IPS-15b (cell line): ENCODE measurements at regions not wholly inside any gene's neighbourhood (a gene's known extent, or its start where the extent isn't known, plus 50 kb on each side); places are given as distances from the start of the nearest gene placed in this dataset.
"Not testable (repeated sequence)": the region's sequence is repeated elsewhere in the genome, so short reads cannot be mapped to it uniquely, and the experiment has no call there.

Experiments used
- H3K27me3 ChIP-seq: one replicate; pipeline ENCODE4 v1.6.1; 2013; ENCODE audit warnings: low read length; ENCODE audit not compliant: control insufficient read depth, insufficient read depth
- H3K36me3 ChIP-seq: one replicate; pipeline ENCODE4 v1.6.1; 2013; ENCODE audit warnings: low read length; ENCODE audit not compliant: control insufficient read depth, insufficient read depth
- H3K4me1 ChIP-seq: one replicate; pipeline ENCODE4 v1.6.1; 2013; ENCODE audit warnings: mild to moderate bottlenecking, low read length; ENCODE audit not compliant: control insufficient read depth, insufficient read depth
- H3K4me3 ChIP-seq: one replicate; pipeline ENCODE4 v1.5.1; 2013; ENCODE audit warnings: low read depth, low read length
- H3K9ac ChIP-seq: one replicate; pipeline ENCODE4 v1.6.1; 2013; ENCODE audit warnings: low read depth, mild to moderate bottlenecking, low read length
- H3K9me3 ChIP-seq: one replicate; pipeline ENCODE4 v1.6.1; 2013; ENCODE audit warnings: mild to moderate bottlenecking, low read length; ENCODE audit not compliant: control insufficient read depth, insufficient read depth

GRCh38 chr16:16933861-16934260 is 536.9 kb downstream of the XYLT1 start:
- no peaks in the 10 kb centered on the region for H3K4me1 ChIP-seq
- H3K27me3 ChIP-seq: no peaks in the 10 kb centered on the region
- H3K9me3 ChIP-seq: no peaks in the 10 kb centered on the region
- no peaks in the 10 kb centered on the region for H3K36me3 ChIP-seq
- no peak overlapping the region for H3K9ac ChIP-seq
- no peak overlapping the region for H3K4me3 ChIP-seq

- Histone ChIP-seq H3K4me1 (no peaks in the 10 kb centered on the region), H3K27me3 (no peaks in the 10 kb centered on the region), H3K4me3 (no peak overlapping the region), H3K9me3 (no peaks in the 10 kb centered on the region), H3K36me3 (no peaks in the 10 kb centered on the region), H3K9ac (no peak overlapping the region)
These were observed 536.1 kb downstream of the XYLT1 start for GRCh38 chr16:16934660-16935059.

- H3K36me3 ChIP-seq, H3K4me3 ChIP-seq, H3K27me3 ChIP-seq, H3K4me1 ChIP-seq, H3K9ac ChIP-seq, H3K9me3 ChIP-seq: not testable (repeated sequence)
These were observed 534.9 kb downstream of the XYLT1 start for GRCh38 chr16:16935909-16936308.

GRCh38 chr16:16937576-16937975 is 533.2 kb downstream of the XYLT1 start:
- H3K36me3 ChIP-seq: no peaks in the 10 kb centered on the region
- no peak overlapping the region for H3K4me3 ChIP-seq
- H3K27me3 ChIP-seq: no peaks in the 10 kb centered on the region
- no peak overlapping the region for H3K9ac ChIP-seq
- H3K9me3 ChIP-seq: no peaks in the 10 kb centered on the region
- H3K4me1 ChIP-seq: peaks cover 6% of the 10 kb centered on the region

- Histone ChIP-seq H3K27me3 (no peaks in the 10 kb centered on the region), H3K9me3 (no peaks in the 10 kb centered on the region), H3K9ac (no peak overlapping the region), H3K4me3 (no peak overlapping the region), H3K36me3 (no peaks in the 10 kb centered on the region), H3K4me1 (peaks cover 7% of the 10 kb centered on the region)
These were observed 532.8 kb downstream of the XYLT1 start for GRCh38 chr16:16938009-16938408.

- Histone ChIP-seq H3K9me3 (no peaks in the 10 kb centered on the region), H3K36me3 (no peaks in the 10 kb centered on the region), H3K27me3 (no peaks in the 10 kb centered on the region), H3K9ac (no peak overlapping the region), H3K4me3 (no peak overlapping the region), H3K4me1 (peaks cover 17% of the 10 kb centered on the region)
These were observed 531.8 kb downstream of the XYLT1 start for GRCh38 chr16:16938980-16939379.

GRCh38 chr16:16940351-16940750 is 530.4 kb downstream of the XYLT1 start:
- Histone ChIP-seq H3K36me3 (no peaks in the 10 kb centered on the region), H3K9me3 (no peaks in the 10 kb centered on the region), H3K4me3 (peak overlapping the region; percentile 22), H3K4me1 (peaks cover 20% of the 10 kb centered on the region), H3K27me3 (no peaks in the 10 kb centered on the region), H3K9ac (no peak overlapping the region)

- not testable (repeated sequence) for H3K4me3 ChIP-seq, H3K9ac ChIP-seq
These were observed 527.9 kb downstream of the XYLT1 start for GRCh38 chr16:16942849-16943248.

GRCh38 chr16:16945207-16945606 is 525.6 kb downstream of the XYLT1 start:
- Histone ChIP-seq H3K27me3 (no peaks in the 10 kb centered on the region), H3K4me1 (peaks cover 17% of the 10 kb centered on the region), H3K4me3 (no peak overlapping the region), H3K9ac (no peak overlapping the region), H3K9me3 (no peaks in the 10 kb centered on the region), H3K36me3 (no peaks in the 10 kb centered on the region)

More at GRCh38 chr16:16942849-16943248, 527.9 kb downstream of the XYLT1 start:
- peaks cover 20% of the 10 kb centered on the region for H3K4me1 ChIP-seq
- not testable (repeated sequence) for H3K9me3 ChIP-seq, H3K36me3 ChIP-seq, H3K27me3 ChIP-seq

- H3K4me1 ChIP-seq: no peaks in the 10 kb centered on the region
- H3K9me3 ChIP-seq: no peaks in the 10 kb centered on the region
- no peak overlapping the region for H3K9ac ChIP-seq
- H3K27me3 ChIP-seq: no peaks in the 10 kb centered on the region
- no peaks in the 10 kb centered on the region for H3K36me3 ChIP-seq
- H3K4me3 ChIP-seq: no peak overlapping the region
These were observed 514.4 kb downstream of the XYLT1 start for GRCh38 chr16:16956376-16956775.

GRCh38 chr16:16960785-16961184 is 510.0 kb downstream of the XYLT1 start:
- Histone ChIP-seq H3K4me1 (no peaks in the 10 kb centered on the region), H3K9ac (no peak overlapping the region), H3K9me3 (no peaks in the 10 kb centered on the region), H3K4me3 (no peak overlapping the region), H3K36me3 (no peaks in the 10 kb centered on the region), H3K27me3 (no peaks in the 10 kb centered on the region)

- Histone ChIP-seq H3K4me3 (no peak overlapping the region), H3K36me3 (no peaks in the 10 kb centered on the region), H3K27me3 (no peaks in the 10 kb centered on the region)
These were observed 504.3 kb downstream of the XYLT1 start for GRCh38 chr16:16966439-16966838.

GRCh38 chr16:16971042-16971441 is 499.7 kb downstream of the XYLT1 start:
- H3K36me3 ChIP-seq: no peaks in the 10 kb centered on the region
- H3K9ac ChIP-seq: no peak overlapping the region
- H3K9me3 ChIP-seq: no peaks in the 10 kb centered on the region
- no peaks in the 10 kb centered on the region for H3K27me3 ChIP-seq
- H3K4me3 ChIP-seq: no peak overlapping the region
- no peaks in the 10 kb centered on the region for H3K4me1 ChIP-seq

More at GRCh38 chr16:16966439-16966838, 504.3 kb downstream of the XYLT1 start:
- no peak overlapping the region for H3K9ac ChIP-seq
- no peaks in the 10 kb centered on the region for H3K9me3 ChIP-seq
- H3K4me1 ChIP-seq: no peaks in the 10 kb centered on the region
